ENCODE measurements at regions not wholly inside any gene's neighbourhood (a gene's known extent, or its start where the extent isn't known, plus 50 kb on each side); places are given as distances from the start of the nearest gene placed in this dataset.

DNA sequence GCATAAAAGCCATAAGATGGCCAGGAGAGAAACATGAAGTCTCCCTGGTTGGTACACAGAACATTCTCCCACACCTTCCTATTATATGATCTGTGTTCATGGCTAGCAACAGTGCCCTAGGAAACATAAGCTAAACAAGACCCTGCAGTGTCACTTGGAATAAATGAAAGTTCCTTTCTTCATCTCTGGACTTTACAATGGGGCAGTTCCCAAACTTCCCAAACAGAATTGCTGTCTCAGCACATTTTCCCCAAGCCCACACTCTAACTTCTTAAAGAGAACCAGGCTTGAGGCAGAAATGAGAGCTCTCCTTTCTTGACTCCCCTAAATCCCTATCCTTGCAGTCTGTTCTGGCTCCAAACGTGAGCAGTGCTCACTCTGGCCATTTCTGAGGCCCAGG is 173.2 kb upstream of the CREB1 start:
- Histone ChIP-seq H3K27ac (ENCODE audit: low read length) (no peak overlapping the region), H4K20me1 (ENCODE audit: insufficient read depth) (no peaks in the 10 kb centered on the region), H3K4me2 (ENCODE audit: low read length) (no peak overlapping the region), H3K36me3 (ENCODE audit: insufficient read depth, low read length) (no peaks in the 10 kb centered on the region), H3K4me3 (ENCODE audit: low read length) (no peak overlapping the region), H3K79me2 (replicated peaks; ENCODE audit: insufficient read depth, low read length) (no peaks in the 10 kb centered on the region), H3K9ac (ENCODE audit: low read length) (no peak overlapping the region), H3K9me3 (ENCODE audit: low read length) (no peaks in the 10 kb centered on the region), H3K9me2 (ENCODE audit: insufficient read depth, low read length) (no peaks in the 10 kb centered on the region), H2AFZ (ENCODE audit: low read depth, low read length) (no peak overlapping the region), H3K27me3 (ENCODE audit: insufficient read depth, low read depth, low read length) (no peaks in the 10 kb centered on the region), H3F3A (ENCODE audit: insufficient read depth, low read length, poor library complexity, severe bottlenecking) (no peaks in the 10 kb centered on the region)
- TF ChIP-seq TAF1 (IDR thresholded peaks at IDR 0.05; ENCODE audit: low read depth) (no peak), RAD21 (conservative IDR thresholded peaks at IDR 0.05) (no peak), SMC3 (conservative IDR thresholded peaks at IDR 0.05; ENCODE audit: poor library complexity) (no peak), POLR2AphosphoS5 (IDR thresholded peaks at IDR 0.05) (no peak), EP300 (conservative IDR thresholded peaks at IDR 0.05; ENCODE audit: poor library complexity, severe bottlenecking) (no peak), EZH2 (IDR thresholded peaks at IDR 0.05; ENCODE audit: borderline replicate concordance, insufficient read depth, low read length, poor library complexity, severe bottlenecking) (no peak), REST (IDR thresholded peaks at IDR 0.05; ENCODE audit: borderline replicate concordance) (no peak), MXI1 (conservative IDR thresholded peaks at IDR 0.05; ENCODE audit: poor library complexity, severe bottlenecking) (no peak)
- TF ChIP-seq, protein P1, sequence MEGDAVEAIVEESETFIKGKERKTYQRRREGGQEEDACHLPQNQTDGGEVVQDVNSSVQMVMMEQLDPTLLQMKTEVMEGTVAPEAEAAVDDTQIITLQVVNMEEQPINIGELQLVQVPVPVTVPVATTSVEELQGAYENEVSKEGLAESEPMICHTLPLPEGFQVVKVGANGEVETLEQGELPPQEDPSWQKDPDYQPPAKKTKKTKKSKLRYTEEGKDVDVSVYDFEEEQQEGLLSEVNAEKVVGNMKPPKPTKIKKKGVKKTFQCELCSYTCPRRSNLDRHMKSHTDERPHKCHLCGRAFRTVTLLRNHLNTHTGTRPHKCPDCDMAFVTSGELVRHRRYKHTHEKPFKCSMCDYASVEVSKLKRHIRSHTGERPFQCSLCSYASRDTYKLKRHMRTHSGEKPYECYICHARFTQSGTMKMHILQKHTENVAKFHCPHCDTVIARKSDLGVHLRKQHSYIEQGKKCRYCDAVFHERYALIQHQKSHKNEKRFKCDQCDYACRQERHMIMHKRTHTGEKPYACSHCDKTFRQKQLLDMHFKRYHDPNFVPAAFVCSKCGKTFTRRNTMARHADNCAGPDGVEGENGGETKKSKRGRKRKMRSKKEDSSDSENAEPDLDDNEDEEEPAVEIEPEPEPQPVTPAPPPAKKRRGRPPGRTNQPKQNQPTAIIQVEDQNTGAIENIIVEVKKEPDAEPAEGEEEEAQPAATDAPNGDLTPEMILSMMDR (IDR thresholded peaks at IDR 0.05; ENCODE audit: poor library complexity, severe bottlenecking), result no peak

- Histone ChIP-seq H3K79me2 (replicated peaks; ENCODE audit: insufficient read depth, low read length) (no peaks in the 10 kb centered on the region), H3K36me3 (ENCODE audit: insufficient read depth, low read length) (no peaks in the 10 kb centered on the region), H3K9me2 (ENCODE audit: insufficient read depth, low read length) (no peaks in the 10 kb centered on the region), H4K20me1 (ENCODE audit: insufficient read depth) (no peaks in the 10 kb centered on the region), H3K9ac (ENCODE audit: low read length) (no peak overlapping the region), H3K27me3 (ENCODE audit: insufficient read depth, low read depth, low read length) (no peaks in the 10 kb centered on the region), H2AFZ (ENCODE audit: low read depth, low read length) (no peak overlapping the region), H3K27ac (ENCODE audit: low read length) (no peak overlapping the region), H3K4me2 (ENCODE audit: low read length) (no peak overlapping the region), H3K4me3 (ENCODE audit: low read length) (no peak overlapping the region), H3F3A (ENCODE audit: insufficient read depth, low read length, poor library complexity, severe bottlenecking) (no peaks in the 10 kb centered on the region), H3K9me3 (ENCODE audit: low read length) (no peaks in the 10 kb centered on the region)
- TF ChIP-seq EP300 (conservative IDR thresholded peaks at IDR 0.05; ENCODE audit: poor library complexity, severe bottlenecking) (no peak), REST (IDR thresholded peaks at IDR 0.05; ENCODE audit: borderline replicate concordance) (no peak), RAD21 (conservative IDR thresholded peaks at IDR 0.05) (no peak), POLR2AphosphoS5 (IDR thresholded peaks at IDR 0.05) (no peak), TAF1 (IDR thresholded peaks at IDR 0.05; ENCODE audit: low read depth) (no peak), MXI1 (conservative IDR thresholded peaks at IDR 0.05; ENCODE audit: poor library complexity, severe bottlenecking) (no peak), EZH2 (IDR thresholded peaks at IDR 0.05; ENCODE audit: borderline replicate concordance, insufficient read depth, low read length, poor library complexity, severe bottlenecking) (no peak), SMC3 (conservative IDR thresholded peaks at IDR 0.05; ENCODE audit: poor library complexity) (no peak)
- TF ChIP-seq, protein P1 (IDR thresholded peaks at IDR 0.05; ENCODE audit: poor library complexity, severe bottlenecking), result no peak
Observed at GRCh38 chr2:207357216-207357615, 172.5 kb upstream of the CREB1 start.
